Colonic mucosa (tissue), 4 donors: ENCODE measurements at regions not wholly inside any gene's neighbourhood (a gene's known extent, or its start where the extent isn't known, plus 50 kb on each side); places are given as distances from the start of the nearest gene placed in this dataset.

ENCODE experiments used
- DNase-seq: peaks from one replicate; pipeline ENCODE4 v3.0.0-alpha.2; 2020
- H3K27ac ChIP-seq: fragments of 200-600 bp; one replicate; pipeline ENCODE4 v1.8.0; 2021
- H3K27me3 ChIP-seq: fragments of 200-600 bp; one replicate; pipeline ENCODE4 v1.8.0; 2021
- H3K36me3 ChIP-seq: fragments of 200-600 bp; one replicate; pipeline ENCODE4 v1.8.0; 2021
- H3K4me1 ChIP-seq: fragments of 200-600 bp; one replicate; pipeline ENCODE4 v1.8.0; 2021; ENCODE audit warnings: mild to moderate bottlenecking
- H3K4me3 ChIP-seq: fragments of 200-600 bp; one replicate; pipeline ENCODE4 v1.8.0; 2021
- H3K9ac ChIP-seq, 2 donors: one replicate each; pipeline ENCODE4 v1.7.0; 2013; ENCODE audit warnings: control low read depth in 2 of 2, low read depth in 2 of 2, low read length in 2 of 2
- H3K9me3 ChIP-seq: fragments of 200-600 bp; one replicate; pipeline ENCODE4 v1.8.0; 2021
- CTCF ChIP-seq: fragments of 200-600 bp; IDR thresholded peaks from one replicate; pipeline ENCODE4 v1.8.0; 2022; ENCODE audit warnings: antibody characterized with exemption, mild to moderate bottlenecking
- intact Hi-C: fragments of 100-400 bp; cut with DNase I; formaldehyde crosslinking; loops from one replicate; pipeline ENCODE4 v1.14.1; 2022
- donor health status: healthy.
- donor health status: DM: no; HTN: no; CAD: no.
- donor health status: DM: no; HTN: no; CAD: no.

- DNase-seq, result no peak
- Histone ChIP-seq H3K36me3 (no peaks in the 10 kb centered on the region), H3K9me3 (no peaks in the 10 kb centered on the region), H3K9ac (no peak overlapping the region), H3K27me3 (no peaks in the 10 kb centered on the region), H3K4me3 (no peak overlapping the region), H3K27ac (no peak overlapping the region), H3K4me1 (no peaks in the 10 kb centered on the region)
- TF ChIP-seq CTCF, result no peak
- intact Hi-C loops, result no loop called here
Measured at GRCh38 chr9:95678759-95679158, 162.0 kb upstream of the PTCH1 start.

DNA sequence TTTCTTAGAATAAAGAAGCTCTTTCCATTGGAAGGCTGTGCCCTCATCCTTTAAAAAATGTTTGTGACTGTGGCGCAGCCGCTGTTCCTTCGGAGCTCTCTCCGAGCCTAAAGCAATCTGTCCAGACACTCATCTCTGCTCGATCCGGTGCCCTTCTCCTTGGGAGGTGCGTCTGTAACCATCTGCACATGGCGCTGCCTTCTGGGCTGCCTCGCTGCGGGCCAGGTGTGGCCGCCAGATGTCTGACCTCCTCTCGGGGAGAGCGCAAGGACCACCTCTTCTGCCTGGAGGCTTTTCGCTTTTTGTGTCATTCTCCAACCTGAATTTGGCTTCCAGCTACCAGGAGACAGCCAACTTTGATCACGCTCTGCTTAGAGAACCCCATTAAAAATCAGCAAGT lies 153.4 kb upstream of the PTCH1 start:
- Histone ChIP-seq H3K9ac (no peak overlapping the region), H3K36me3 (no peaks in the 10 kb centered on the region), H3K9me3 (no peaks in the 10 kb centered on the region), H3K27ac (no peak overlapping the region), H3K27me3 (no peaks in the 10 kb centered on the region), H3K4me1 (no peaks in the 10 kb centered on the region), H3K4me3 (no peak overlapping the region)
- intact Hi-C loops, result no loop called here
- no peak for TF ChIP-seq CTCF
- DNase-seq, result no peak

- intact Hi-C loops, result no loop called here
- TF ChIP-seq CTCF, result no peak
Measured at GRCh38 chr9:95669253-95669652, 152.5 kb upstream of the PTCH1 start.

GRCh38 chr9:95667789-95668188 lies 151.0 kb upstream of the PTCH1 start:
- no peaks in the 10 kb centered on the region for H3K4me1 ChIP-seq
- intact Hi-C loops, result no loop called here

More at GRCh38 chr9:95669253-95669652, 152.5 kb upstream of the PTCH1 start:
- H3K9me3 ChIP-seq, result no peaks in the 10 kb centered on the region
- no peaks in the 10 kb centered on the region for H3K27me3 ChIP-seq
- no peak overlapping the region for H3K4me3 ChIP-seq
- DNase-seq, result no peak
- H3K27ac ChIP-seq, result no peak overlapping the region
- no peaks in the 10 kb centered on the region for H3K36me3 ChIP-seq
- no peaks in the 10 kb centered on the region for H3K4me1 ChIP-seq
- H3K9ac ChIP-seq, result no peak overlapping the region

GRCh38 chr9:95666785-95667155 lies 150.0 kb upstream of the PTCH1 start:
- peak overlapping the region; percentile 1 for H3K27ac ChIP-seq
- no peaks in the 10 kb centered on the region for H3K36me3 ChIP-seq
- no peak overlapping the region for H3K4me3 ChIP-seq
- no peaks in the 10 kb centered on the region for H3K9me3 ChIP-seq
- no peak for TF ChIP-seq CTCF
- no peaks in the 10 kb centered on the region for H3K27me3 ChIP-seq
- H3K4me1 ChIP-seq, result no peaks in the 10 kb centered on the region
- intact Hi-C loops, result no loop called here
- H3K9ac ChIP-seq, result no peak overlapping the region
- DNase-seq, result no peak

More at GRCh38 chr9:95667789-95668188, 151.0 kb upstream of the PTCH1 start:
- H3K27ac ChIP-seq, result no peak overlapping the region
- no peaks in the 10 kb centered on the region for H3K9me3 ChIP-seq
- H3K4me3 ChIP-seq, result no peak overlapping the region
- DNase-seq, result no peak
- H3K36me3 ChIP-seq, result no peaks in the 10 kb centered on the region
- TF ChIP-seq CTCF, result no peak
- no peaks in the 10 kb centered on the region for H3K27me3 ChIP-seq
- no peak overlapping the region for H3K9ac ChIP-seq
